Neuronal stem cell (in vitro differentiated cells): ENCODE measurements at regions not wholly inside any gene's neighbourhood (a gene's known extent, or its start where the extent isn't known, plus 50 kb on each side); places are given as distances from the start of the nearest gene placed in this dataset.

Source experiments
- DNase-seq: peaks from one replicate; pipeline ENCODE4 v3.0.0-alpha.2; 2013; ENCODE audit warnings: low spot score
- H2AFZ ChIP-seq: one replicate; pipeline ENCODE4 v1.6.1; 2013; ENCODE audit warnings: mild to moderate bottlenecking, low read length, inconsistent platforms
- H2AK5ac ChIP-seq: 2 replicates; pipeline ENCODE4 v1.6.1; 2013; ENCODE audit warnings: low read depth, mild to moderate bottlenecking, inconsistent platforms, low read length, moderate library complexity, mixed read lengths
- H2BK120ac ChIP-seq: 2 replicates; pipeline ENCODE4 v1.6.1; 2013; ENCODE audit warnings: low read depth, mild to moderate bottlenecking, inconsistent platforms, low read length, moderate library complexity, mixed read lengths
- H2BK12ac ChIP-seq: one replicate; pipeline ENCODE4 v1.6.1; 2013; ENCODE audit warnings: low read length, inconsistent platforms
- H2BK15ac ChIP-seq: 2 replicates; pipeline ENCODE4 v1.6.1; 2013; ENCODE audit warnings: mild to moderate bottlenecking, low read length, inconsistent platforms, mixed read lengths
- H2BK5ac ChIP-seq: one replicate; pipeline ENCODE4 v1.6.1; 2013; ENCODE audit warnings: inconsistent platforms, mild to moderate bottlenecking, low read length, moderate library complexity
- H3K14ac ChIP-seq: one replicate; pipeline ENCODE4 v1.6.1; 2013; ENCODE audit warnings: low read length, inconsistent platforms
- H3K18ac ChIP-seq: 2 replicates; pipeline ENCODE4 v1.6.1; 2013; ENCODE audit warnings: low read length, inconsistent platforms
- H3K23ac ChIP-seq: 2 replicates; pipeline ENCODE4 v1.6.1; 2013; ENCODE audit warnings: low read depth, mild to moderate bottlenecking, mixed read lengths, low read length, inconsistent platforms; ENCODE audit not compliant: poor library complexity
- H3K27ac ChIP-seq: replicated peaks from 3 replicates; pipeline ENCODE4 v1.5.1; 2013; ENCODE audit warnings: low read length, inconsistent platforms
- H3K27me3 ChIP-seq, 3 experiments: 2 replicates each; pipeline ENCODE4 v1.6.1; 2013; ENCODE audit warnings: low read length in 3 of 3, mild to moderate bottlenecking in 2 of 3, inconsistent platforms in 1 of 3, low read depth in 1 of 3, mixed read lengths in 1 of 3, moderate library complexity in 1 of 3; ENCODE audit not compliant: control insufficient read depth in 3 of 3, insufficient read depth in 3 of 3
- H3K36me3 ChIP-seq, 2 donors: replicated peaks in 1 of 2; 2 replicates each; pipeline ENCODE4 v1.6.1; 2013; ENCODE audit warnings: low read length in 2 of 2; ENCODE audit not compliant: control insufficient read depth in 2 of 2, insufficient read depth in 2 of 2
- H3K4ac ChIP-seq: 2 replicates; pipeline ENCODE4 v1.6.1; 2013; ENCODE audit warnings: inconsistent platforms, mild to moderate bottlenecking, low read length, moderate library complexity
- H3K4me1 ChIP-seq, 2 donors: 1 replicate in 1 of 2; 2 replicates in 1 of 2; pipeline ENCODE4 v1.6.1; 2013; ENCODE audit warnings: low read length in 2 of 2, low read depth in 1 of 2; ENCODE audit not compliant: control insufficient read depth in 2 of 2, insufficient read depth in 1 of 2
- H3K4me2 ChIP-seq: one replicate; pipeline ENCODE4 v1.6.1; 2013; ENCODE audit warnings: mild to moderate bottlenecking, low read length, inconsistent platforms; ENCODE audit not compliant: insufficient read depth, poor library complexity, severe bottlenecking
- H3K4me3 ChIP-seq, 2 donors: 2 replicates each; pipeline ENCODE4 v1.5.1; 2013; ENCODE audit warnings: low read length in 2 of 2, mild to moderate bottlenecking in 2 of 2, inconsistent platforms in 1 of 2, moderate library complexity in 1 of 2
- H3K79me1 ChIP-seq: one replicate; pipeline ENCODE4 v1.6.1; 2013; ENCODE audit warnings: low read depth, mild to moderate bottlenecking, inconsistent platforms, low read length, moderate library complexity
- H3K9ac ChIP-seq: one replicate; pipeline ENCODE4 v1.6.1; 2013; ENCODE audit warnings: mild to moderate bottlenecking, low read depth, low read length, inconsistent platforms; ENCODE audit not compliant: poor library complexity
- H3K9me3 ChIP-seq, 2 donors: replicated peaks in 1 of 2; 2 replicates each; pipeline versions ENCODE3 to v1.6.1; 2013; ENCODE audit warnings: low read length in 2 of 2, mild to moderate bottlenecking in 2 of 2, inconsistent platforms in 1 of 2, low read depth in 1 of 2, mixed read lengths in 1 of 2, moderate library complexity in 1 of 2; ENCODE audit not compliant: control insufficient read depth in 2 of 2, insufficient read depth in 1 of 2
- H4K8ac ChIP-seq: one replicate; pipeline ENCODE4 v1.6.1; 2013; ENCODE audit warnings: low read depth, mild to moderate bottlenecking, inconsistent platforms, low read length, moderate library complexity
- H4K91ac ChIP-seq: one replicate; pipeline ENCODE4 v1.6.1; 2013; ENCODE audit warnings: low read length, low read depth, mild to moderate bottlenecking, inconsistent platforms; ENCODE audit not compliant: poor library complexity
- WGBS, 2 donors: extraction: QIAGEN DNeasy Blood & Tissue Kit; methylation state at CpG; one replicate each; pipeline ENCODE4 v1.1.7; 2013; ENCODE audit warnings: missing lambda C conversion rate in 2 of 2, mixed read lengths in 1 of 2; ENCODE audit not compliant: insufficient read length in 2 of 2, insufficient replicate concordance in 1 of 2; ENCODE audit errors: extremely low coverage in 2 of 2; 5-methylcytosine and 5-hydroxymethylcytosine counted together

DNA sequence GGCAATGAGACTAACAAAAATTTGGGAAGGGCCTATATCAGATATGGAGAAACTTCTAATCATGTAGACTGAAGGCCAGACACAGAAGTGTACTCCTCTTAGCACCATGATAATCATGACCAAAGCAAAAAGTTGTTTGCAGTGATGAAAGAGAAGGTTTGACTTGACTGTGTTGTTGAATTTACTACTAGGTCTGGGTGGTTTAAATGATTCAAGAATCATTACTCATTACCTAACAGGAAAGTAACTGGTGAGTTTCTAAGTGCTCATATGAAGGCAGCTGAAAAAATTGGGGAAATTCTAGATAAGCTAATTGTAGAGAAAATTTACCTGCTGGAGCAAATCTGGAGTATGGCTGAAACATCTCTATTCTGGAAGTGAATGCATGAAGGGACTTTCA, 451.5 kb upstream of the SORCS1 start:
- no peak overlapping the region for H2BK15ac ChIP-seq
- H3K4me2 ChIP-seq = no peak overlapping the region
- no peak for DNase-seq
- no peak overlapping the region for H2AFZ ChIP-seq
- H4K91ac ChIP-seq = no peak overlapping the region
- H2BK12ac ChIP-seq = no peak overlapping the region
- H4K8ac ChIP-seq = no peak overlapping the region
- no peak overlapping the region for H2BK120ac ChIP-seq
- no peaks in the 10 kb centered on the region for H3K9me3 ChIP-seq
- H3K18ac ChIP-seq = no peak overlapping the region
- H3K27ac ChIP-seq = no peak overlapping the region
- H3K4ac ChIP-seq = no peak overlapping the region
- H3K79me1 ChIP-seq = no peaks in the 10 kb centered on the region
- no peaks in the 10 kb centered on the region for H3K36me3 ChIP-seq
- H3K27me3 ChIP-seq = no peaks in the 10 kb centered on the region
- no peak overlapping the region for H3K23ac ChIP-seq
- no peak overlapping the region for H3K9ac ChIP-seq
- H2AK5ac ChIP-seq = no peak overlapping the region
- no peak overlapping the region for H3K4me3 ChIP-seq
- H2BK5ac ChIP-seq = no peak overlapping the region
- H3K4me1 ChIP-seq = no peaks in the 10 kb centered on the region
- H3K14ac ChIP-seq = no peak overlapping the region

DNA sequence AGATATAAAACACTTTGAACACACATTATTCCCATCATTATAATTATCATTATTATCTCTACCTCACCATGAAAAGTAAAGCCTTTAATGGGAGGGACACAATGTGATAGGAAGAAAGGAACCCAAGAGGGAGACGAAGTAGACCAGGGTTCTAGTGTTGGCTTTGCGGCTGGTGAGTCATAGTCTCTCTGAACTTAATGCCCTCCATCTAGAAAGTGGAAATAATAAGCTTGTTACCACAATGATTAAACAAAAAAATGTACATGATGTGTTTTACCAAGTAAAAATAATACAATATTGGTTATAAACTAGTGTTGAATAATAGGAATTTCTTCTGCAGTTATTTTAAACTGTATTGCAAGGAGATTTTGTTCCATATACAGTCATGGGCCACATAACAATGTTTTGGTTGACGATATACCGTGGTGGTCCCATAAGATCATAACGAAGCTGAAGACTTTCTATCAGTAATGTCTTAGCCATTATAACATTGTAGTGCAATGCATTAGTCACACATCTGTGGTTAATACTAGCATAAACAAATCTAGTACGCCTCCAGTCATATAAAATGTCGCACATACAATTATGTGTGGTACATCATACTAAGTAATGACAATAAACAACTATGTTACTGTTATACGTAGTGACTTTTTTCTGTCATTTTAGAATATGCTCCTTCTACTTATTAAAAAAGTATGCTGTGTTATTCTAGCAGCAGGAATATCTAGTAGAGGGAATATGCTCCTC, 450.6 kb upstream of the SORCS1 start:
- Histone ChIP-seq H4K91ac (no peak overlapping the region), H3K4me1 (no peaks in the 10 kb centered on the region), H3K4ac (no peak overlapping the region), H3K36me3 (no peaks in the 10 kb centered on the region), H3K4me2 (no peak overlapping the region), H2BK120ac (no peak overlapping the region), H3K4me3 (no peak overlapping the region), H2BK15ac (no peak overlapping the region), H2BK12ac (no peak overlapping the region), H3K9me3 (no peaks in the 10 kb centered on the region), H3K27me3 (no peaks in the 10 kb centered on the region), H3K23ac (no peak overlapping the region), H3K27ac (no peak overlapping the region), H3K18ac (no peak overlapping the region), H4K8ac (no peak overlapping the region), H2BK5ac (no peak overlapping the region), H3K9ac (no peak overlapping the region), H2AFZ (no peak overlapping the region), H3K14ac (no peak overlapping the region), H3K79me1 (no peaks in the 10 kb centered on the region), H2AK5ac (no peak overlapping the region)
- no peak for DNase-seq
- no CpG with 5 or more reads among the region's 8 CpGs for WGBS, 2 donors

DNA sequence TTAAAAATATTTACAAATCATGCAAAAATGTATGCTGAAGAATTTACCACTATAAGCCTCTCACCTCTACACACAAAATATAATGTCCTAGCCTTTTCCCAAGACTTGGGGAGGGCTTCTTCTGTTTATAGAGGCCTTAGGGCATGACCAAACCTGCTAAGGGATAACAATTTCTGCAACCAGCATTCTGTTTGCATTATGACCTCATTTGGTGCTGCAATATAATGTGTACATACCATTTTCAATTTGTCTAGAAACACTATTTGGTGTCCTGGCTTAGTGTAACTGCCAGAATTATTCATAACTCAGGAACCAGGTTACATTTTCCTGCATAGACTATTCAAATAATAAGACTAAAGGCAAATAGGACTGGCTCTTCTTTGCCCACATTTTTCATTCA, 446.6 kb upstream of the SORCS1 start:
- no peak overlapping the region for H3K14ac ChIP-seq
- H3K4me3 ChIP-seq = no peak overlapping the region
- no peak overlapping the region for H3K4me2 ChIP-seq
- H3K9ac ChIP-seq = no peak overlapping the region
- H3K23ac ChIP-seq = no peak overlapping the region
- no peaks in the 10 kb centered on the region for H3K36me3 ChIP-seq
- H4K91ac ChIP-seq = no peak overlapping the region
- no peak for DNase-seq
- H3K4me1 ChIP-seq = no peaks in the 10 kb centered on the region
- H2AK5ac ChIP-seq = no peak overlapping the region
- no peak overlapping the region for H2AFZ ChIP-seq
- H3K18ac ChIP-seq = no peak overlapping the region
- H2BK120ac ChIP-seq = no peak overlapping the region
- no peak overlapping the region for H4K8ac ChIP-seq
- H2BK5ac ChIP-seq = no peak overlapping the region
- H3K9me3 ChIP-seq = no peaks in the 10 kb centered on the region
- H3K79me1 ChIP-seq = no peaks in the 10 kb centered on the region
- no peak overlapping the region for H2BK15ac ChIP-seq
- H3K4ac ChIP-seq = no peak overlapping the region
- H2BK12ac ChIP-seq = no peak overlapping the region
- no peak overlapping the region for H3K27ac ChIP-seq
- no peaks in the 10 kb centered on the region for H3K27me3 ChIP-seq

GRCh38 chr10:107589081-107589480, 424.6 kb upstream of the SORCS1 start:
- no peak overlapping the region for H3K4me2 ChIP-seq
- H3K27ac ChIP-seq = no peak overlapping the region
- peaks cover 0 to 5% of the 10 kb centered on the region in 2 donors for H3K9me3 ChIP-seq
- H3K36me3 ChIP-seq = no peaks in the 10 kb centered on the region
- H2BK12ac ChIP-seq = no peak overlapping the region
- H4K8ac ChIP-seq = no peak overlapping the region
- no peak overlapping the region for H3K18ac ChIP-seq
- H3K27me3 ChIP-seq = no peaks in the 10 kb centered on the region
- DNase-seq = no peak
- WGBS, 2 donors = no CpG with 5 or more reads among the region's 3 CpGs
- H2BK15ac ChIP-seq = no peak overlapping the region
- no peak overlapping the region for H2BK120ac ChIP-seq
- no peak overlapping the region for H2BK5ac ChIP-seq
- H2AFZ ChIP-seq = no peak overlapping the region
- H3K9ac ChIP-seq = no peak overlapping the region
- no peak overlapping the region for H3K14ac ChIP-seq
- H3K79me1 ChIP-seq = no peaks in the 10 kb centered on the region
- no peak overlapping the region for H2AK5ac ChIP-seq
- H3K4me3 ChIP-seq = no peak overlapping the region
- H3K4me1 ChIP-seq = no peaks in the 10 kb centered on the region
- H3K23ac ChIP-seq = no peak overlapping the region
- no peak overlapping the region for H3K4ac ChIP-seq
- no peak overlapping the region for H4K91ac ChIP-seq
